ENCODE measurements at regions not wholly inside any gene's neighbourhood (a gene's known extent, or its start where the extent isn't known, plus 50 kb on each side); places are given as distances from the start of the nearest gene placed in this dataset.
A peak's percentile ranks its signal among the peaks of the same experiment; 100 is the strongest.

GRCh38 chr3:107428051-107428858 lies 51.0 kb downstream of the CCDC54 start:
- DNase-seq (ENCODE audit: low read depth, low spot score) = no peak
- no peak overlapping the region for H3K27ac ChIP-seq

- DNase-seq (ENCODE audit: low read depth, low spot score) = no peak
- no peak overlapping the region for H3K27ac ChIP-seq
These were observed 52.3 kb downstream of the CCDC54 start for GRCh38 chr3:107429320-107430181.

- peak overlapping the region; percentile 89 for H3K27ac ChIP-seq
- DNase-seq (ENCODE audit: low read depth, low spot score) = no peak
These were observed 53.2 kb downstream of the CCDC54 start for GRCh38 chr3:107430214-107430995.

- H3K27ac ChIP-seq = peak overlapping the region; percentile 89
- DNase-seq (ENCODE audit: low read depth, low spot score) = no peak
These were observed 53.7 kb downstream of the CCDC54 start for GRCh38 chr3:107430996-107431245.

- H3K27ac ChIP-seq = peak overlapping the region; percentile 89
- no peak for DNase-seq (ENCODE audit: low read depth, low spot score)
These were observed 54.2 kb downstream of the CCDC54 start for GRCh38 chr3:107431246-107432012.

GRCh38 chr3:107432013-107432515 lies 54.8 kb downstream of the CCDC54 start:
- no peak for DNase-seq (ENCODE audit: low read depth, low spot score)
- H3K27ac ChIP-seq = peak overlapping the region; percentile 89

- DNase-seq (ENCODE audit: low read depth, low spot score) = no peak
These were observed 55.4 kb downstream of the CCDC54 start for GRCh38 chr3:107432646-107433045.

GRCh38 chr3:107436029-107436428 lies 58.8 kb downstream of the CCDC54 start:
- H3K27ac ChIP-seq = no peak overlapping the region
- no peak for DNase-seq (ENCODE audit: low read depth, low spot score)

More at GRCh38 chr3:107432646-107433045, 55.4 kb downstream of the CCDC54 start:
- peak overlapping the region; percentile 89 for H3K27ac ChIP-seq

GRCh38 chr3:107438671-107439070 lies 61.4 kb downstream of the CCDC54 start:
- no peak overlapping the region for H3K27ac ChIP-seq

GRCh38 chr3:107441617-107442016 lies 64.4 kb downstream of the CCDC54 start:
- no peak for DNase-seq (ENCODE audit: low read depth, low spot score)
- no peak overlapping the region for H3K27ac ChIP-seq

More at GRCh38 chr3:107438671-107439070, 61.4 kb downstream of the CCDC54 start:
- DNase-seq (ENCODE audit: low read depth, low spot score) = no peak

GRCh38 chr3:107443461-107443860 lies 66.2 kb downstream of the CCDC54 start:
- DNase-seq (ENCODE audit: low read depth, low spot score) = peak; percentile 33
- no peak overlapping the region for H3K27ac ChIP-seq

GRCh38 chr3:107446706-107447105 lies 69.5 kb downstream of the CCDC54 start:
- H3K27ac ChIP-seq = no peak overlapping the region
- no peak for DNase-seq (ENCODE audit: low read depth, low spot score)

- peak; percentile 44 for DNase-seq (ENCODE audit: low read depth, low spot score)
- H3K27ac ChIP-seq = peak overlapping the region; percentile 33
These were observed 72.4 kb upstream of the BBX start for GRCh38 chr3:107450254-107450893.

GRCh38 chr3:107452436-107452835 lies 70.3 kb upstream of the BBX start:
- no peak for DNase-seq (ENCODE audit: low read depth, low spot score)
- no peak overlapping the region for H3K27ac ChIP-seq

GRCh38 chr3:107453504-107453903 lies 69.3 kb upstream of the BBX start:
- H3K27ac ChIP-seq = no peak overlapping the region
- no peak for DNase-seq (ENCODE audit: low read depth, low spot score)

GRCh38 chr3:107455621-107456020 lies 67.1 kb upstream of the BBX start:
- no peak overlapping the region for H3K27ac ChIP-seq
- no peak for DNase-seq (ENCODE audit: low read depth, low spot score)

GRCh38 chr3:107456501-107456900 lies 66.3 kb upstream of the BBX start:
- no peak for DNase-seq (ENCODE audit: low read depth, low spot score)
- no peak overlapping the region for H3K27ac ChIP-seq

- DNase-seq (ENCODE audit: low read depth, low spot score) = no peak
- no peak overlapping the region for H3K27ac ChIP-seq
These were observed 63.9 kb upstream of the BBX start for GRCh38 chr3:107458871-107459270.

- no peak overlapping the region for H3K27ac ChIP-seq
- DNase-seq (ENCODE audit: low read depth, low spot score) = no peak
These were observed 61.0 kb upstream of the BBX start for GRCh38 chr3:107461721-107462120.
